Tibial artery (tissue), 4 donors: ENCODE measurements at regions not wholly inside any gene's neighbourhood (a gene's known extent, or its start where the extent isn't known, plus 50 kb on each side); places are given as distances from the start of the nearest gene placed in this dataset.

Experiments used
- DNase-seq, 2 donors: peaks; one replicate each; pipeline ENCODE4 v3.0.0-alpha.2; 2019
- H3K27ac ChIP-seq, 2 donors: fragments of 200-600 bp; sonication (generic) in 1 of 2; 1 replicate in 1 of 2; 2 replicates in 1 of 2; pipeline ENCODE4 v1.5.1; 2018 to 2019; ENCODE audit warnings: mild to moderate bottlenecking in 1 of 2
- H3K27me3 ChIP-seq, 2 donors: fragments of 200-600 bp; sonication (generic) in 1 of 2; one replicate each; pipeline versions ENCODE4 v1.5.1 to v1.6.0; 2016 to 2019
- H3K36me3 ChIP-seq, 3 donors: fragments of 200-600 bp; sonication (generic) in 2 of 3; one replicate each; pipeline ENCODE4 v1.5.1; 2016 to 2019; ENCODE audit warnings: mild to moderate bottlenecking in 2 of 3
- H3K4me1 ChIP-seq, 4 donors: fragments of 200-600 bp; sonication (generic) in 2 of 4; 1 replicate in 3 of 4; 2 replicates in 1 of 4; pipeline ENCODE4 v1.5.1; 2016 to 2019
- H3K4me3 ChIP-seq, 2 donors: fragments of 200-600 bp; sonication (generic) in 1 of 2; 1 replicate in 1 of 2; 2 replicates in 1 of 2; pipeline ENCODE4 v1.5.1; 2018 to 2019; ENCODE audit warnings: mild to moderate bottlenecking in 2 of 2
- H3K9me3 ChIP-seq, 3 donors: fragments of 200-600 bp; sonication (generic) in 1 of 3; one replicate each; pipeline ENCODE4 v1.5.1; 2016 to 2019
- intact Hi-C: fragments of 100-400 bp; cut with DNase I; formaldehyde crosslinking; loops from one replicate; pipeline ENCODE4 v1.15.0; 2023; ENCODE audit warnings: low total_unique reads
- TF ChIP-seq, protein P1 (sequence below), 2 experiments: fragments of 200-600 bp in 1 of 2; fragments of 450-650 bp in 1 of 2; IDR thresholded peaks; one replicate each; pipeline ENCODE4 v1.5.1; 2017 to 2019; ENCODE audit warnings: antibody characterized with exemption in 2 of 2, mild to moderate bottlenecking in 1 of 2, moderate library complexity in 1 of 2

DNA sequence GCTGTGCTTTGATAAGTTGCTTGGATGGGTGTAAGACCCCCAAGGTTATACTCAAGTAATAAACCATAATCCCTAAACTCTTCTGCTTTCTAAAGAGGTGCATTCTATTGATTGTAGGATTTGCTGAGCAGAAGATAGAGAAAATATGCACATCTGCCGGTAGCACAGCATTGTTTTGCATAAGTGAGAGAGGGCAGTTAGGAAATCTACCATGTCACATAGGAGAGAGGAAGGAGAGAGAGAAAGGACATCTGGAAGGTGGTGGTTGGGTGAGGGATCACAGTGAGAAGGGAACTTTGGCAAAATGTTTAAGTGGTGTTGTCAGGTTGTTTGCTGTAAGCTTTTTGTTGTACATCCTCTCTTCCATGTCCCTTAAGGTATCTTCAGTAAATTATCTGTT lies 73.6 kb upstream of the BDNF start:
- TF ChIP-seq, protein P1, sequence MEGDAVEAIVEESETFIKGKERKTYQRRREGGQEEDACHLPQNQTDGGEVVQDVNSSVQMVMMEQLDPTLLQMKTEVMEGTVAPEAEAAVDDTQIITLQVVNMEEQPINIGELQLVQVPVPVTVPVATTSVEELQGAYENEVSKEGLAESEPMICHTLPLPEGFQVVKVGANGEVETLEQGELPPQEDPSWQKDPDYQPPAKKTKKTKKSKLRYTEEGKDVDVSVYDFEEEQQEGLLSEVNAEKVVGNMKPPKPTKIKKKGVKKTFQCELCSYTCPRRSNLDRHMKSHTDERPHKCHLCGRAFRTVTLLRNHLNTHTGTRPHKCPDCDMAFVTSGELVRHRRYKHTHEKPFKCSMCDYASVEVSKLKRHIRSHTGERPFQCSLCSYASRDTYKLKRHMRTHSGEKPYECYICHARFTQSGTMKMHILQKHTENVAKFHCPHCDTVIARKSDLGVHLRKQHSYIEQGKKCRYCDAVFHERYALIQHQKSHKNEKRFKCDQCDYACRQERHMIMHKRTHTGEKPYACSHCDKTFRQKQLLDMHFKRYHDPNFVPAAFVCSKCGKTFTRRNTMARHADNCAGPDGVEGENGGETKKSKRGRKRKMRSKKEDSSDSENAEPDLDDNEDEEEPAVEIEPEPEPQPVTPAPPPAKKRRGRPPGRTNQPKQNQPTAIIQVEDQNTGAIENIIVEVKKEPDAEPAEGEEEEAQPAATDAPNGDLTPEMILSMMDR (IDR thresholded peaks at IDR 0.05), result no peak
- intact Hi-C loops, result no loop called here
- no peaks in the 10 kb centered on the region for H3K36me3 ChIP-seq
- H3K27me3 ChIP-seq, result no peaks in the 10 kb centered on the region
- no peak overlapping the region for H3K27ac ChIP-seq
- DNase-seq, result no peak
- no peak overlapping the region for H3K4me3 ChIP-seq
- no peaks in the 10 kb centered on the region for H3K4me1 ChIP-seq
- no peaks in the 10 kb centered on the region for H3K9me3 ChIP-seq

DNA sequence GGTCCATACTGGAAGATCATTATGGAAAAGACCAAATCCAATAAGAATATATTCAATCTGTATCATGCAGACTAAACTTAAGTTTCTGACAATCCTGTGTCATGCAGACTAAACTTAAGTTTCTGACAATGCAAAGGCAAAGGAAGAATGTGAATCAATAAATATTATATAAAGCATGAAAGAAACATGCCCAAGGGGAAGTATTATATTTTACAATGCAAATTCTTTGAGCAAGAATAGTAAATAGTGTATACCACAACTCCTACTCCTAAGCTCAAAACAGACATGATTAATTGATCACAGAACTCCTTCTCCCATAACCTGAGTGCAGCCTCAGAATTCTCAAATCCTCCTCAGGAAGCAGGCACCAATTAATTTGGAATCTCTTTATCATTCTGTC lies 71.3 kb upstream of the BDNF start:
- Histone ChIP-seq H3K9me3 (no peaks in the 10 kb centered on the region), H3K4me1 (no peaks in the 10 kb centered on the region), H3K4me3 (no peak overlapping the region), H3K27ac (no peak overlapping the region), H3K36me3 (no peaks in the 10 kb centered on the region), H3K27me3 (no peaks in the 10 kb centered on the region)
- DNase-seq, result no peak
- TF ChIP-seq, protein P1 (IDR thresholded peaks at IDR 0.05), result no peak
- intact Hi-C loops, result no loop called here

DNA sequence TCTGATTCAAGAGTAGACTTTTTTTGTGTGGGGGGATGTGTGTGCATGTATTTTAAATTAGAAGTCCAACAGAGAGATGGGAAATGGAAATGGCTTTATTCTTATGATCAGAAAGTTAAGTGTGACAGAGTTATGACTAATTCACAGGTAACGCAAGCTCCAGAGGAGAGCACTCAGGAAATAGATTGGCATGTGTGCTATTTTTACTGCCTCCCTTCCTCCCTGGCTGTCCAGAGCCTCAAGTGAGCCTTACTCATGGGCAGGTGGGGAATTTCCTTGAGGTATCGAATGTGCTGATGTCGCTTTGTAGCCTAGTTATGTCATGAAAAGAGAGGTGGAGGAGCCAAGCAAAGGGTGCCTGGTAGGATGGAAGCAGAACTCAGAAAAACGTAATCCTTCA lies 70.3 kb upstream of the BDNF start:
- DNase-seq, result no peak
- H3K9me3 ChIP-seq, result no peaks in the 10 kb centered on the region
- no peaks in the 10 kb centered on the region for H3K36me3 ChIP-seq
- no peaks in the 10 kb centered on the region for H3K4me1 ChIP-seq
- H3K27ac ChIP-seq, result no peak overlapping the region
- intact Hi-C loops, result no loop called here
- no peaks in the 10 kb centered on the region for H3K27me3 ChIP-seq
- TF ChIP-seq, protein P1 (IDR thresholded peaks at IDR 0.05), result no peak
- no peak overlapping the region for H3K4me3 ChIP-seq

DNA sequence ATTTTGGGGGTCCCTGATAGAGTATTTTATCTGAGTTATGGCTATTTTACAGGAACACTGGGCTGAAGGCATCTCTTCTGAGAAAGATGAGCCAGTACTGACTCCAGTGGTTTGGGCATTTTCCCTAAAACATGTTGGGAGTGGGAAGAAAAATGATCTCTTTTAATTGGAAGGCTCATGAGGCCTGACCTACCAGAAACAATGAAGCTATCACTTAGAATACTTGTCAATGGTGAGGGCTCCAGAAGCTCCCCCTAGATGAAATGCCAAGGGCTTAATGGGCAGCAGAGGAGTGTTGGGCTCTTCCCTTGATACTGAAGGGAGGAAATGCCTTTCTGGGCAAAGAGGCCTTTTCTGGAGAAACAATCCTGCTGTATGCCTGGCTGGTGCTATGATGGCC lies 63.5 kb upstream of the BDNF start:
- no peak for DNase-seq
- H3K27me3 ChIP-seq, result no peaks in the 10 kb centered on the region
- TF ChIP-seq, protein P1 (IDR thresholded peaks at IDR 0.05), result no peak
- H3K4me1 ChIP-seq, result no peaks in the 10 kb centered on the region
- intact Hi-C loops, result no loop called here
- no peaks in the 10 kb centered on the region for H3K36me3 ChIP-seq
- H3K27ac ChIP-seq, result no peak overlapping the region
- H3K4me3 ChIP-seq, result no peak overlapping the region
- H3K9me3 ChIP-seq, result no peaks in the 10 kb centered on the region

DNA sequence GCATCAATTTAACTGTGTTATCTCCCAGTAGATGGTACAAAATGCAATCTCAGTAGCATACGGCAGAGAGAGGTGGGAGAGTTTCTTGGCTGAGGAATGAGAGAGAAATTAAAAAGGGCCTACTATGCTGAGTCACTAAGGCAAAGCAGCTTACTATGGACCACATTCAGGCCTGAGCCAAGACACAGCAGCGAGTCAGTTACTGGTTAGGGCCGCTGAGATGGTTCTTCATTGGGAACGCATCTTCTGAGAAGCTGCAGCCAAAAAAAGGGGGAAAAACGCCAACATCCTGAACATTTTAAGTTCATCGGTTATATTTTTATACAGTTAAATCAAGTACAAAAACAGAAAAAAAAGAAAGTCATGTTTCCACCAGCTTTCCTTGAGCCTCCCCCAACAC lies 61.1 kb upstream of the BDNF start:
- no peaks in the 10 kb centered on the region for H3K27me3 ChIP-seq
- no peak overlapping the region for H3K27ac ChIP-seq
- TF ChIP-seq, protein P1 (IDR thresholded peaks at IDR 0.05), result no peak
- no peaks in the 10 kb centered on the region for H3K4me1 ChIP-seq
- H3K36me3 ChIP-seq, result no peaks in the 10 kb centered on the region
- no peak for DNase-seq
- intact Hi-C loops, result no loop called here
- H3K9me3 ChIP-seq, result no peaks in the 10 kb centered on the region
- H3K4me3 ChIP-seq, result no peak overlapping the region

DNA sequence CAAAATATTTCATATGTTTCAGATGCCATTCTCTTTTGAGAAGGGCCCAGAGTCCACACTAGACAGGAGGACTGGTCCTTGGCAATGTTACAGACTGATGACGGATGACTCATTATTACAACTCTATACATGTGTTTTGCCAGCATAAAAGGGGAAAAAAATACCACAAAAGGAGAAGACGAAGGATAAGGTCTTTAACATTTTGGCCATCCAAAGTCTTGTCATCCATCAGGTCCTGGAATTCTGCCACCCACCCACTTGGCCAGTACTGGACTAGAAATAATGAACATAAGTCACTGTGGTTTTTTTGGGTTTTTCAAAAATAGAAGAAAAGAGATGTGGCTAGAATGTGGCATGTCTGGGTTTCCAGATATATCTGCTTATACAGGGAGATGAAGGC lies 57.7 kb upstream of the BDNF start:
- DNase-seq, result no peak
- Histone ChIP-seq H3K9me3 (no peaks in the 10 kb centered on the region), H3K4me1 (no peaks in the 10 kb centered on the region), H3K36me3 (no peaks in the 10 kb centered on the region), H3K27me3 (no peaks in the 10 kb centered on the region), H3K27ac (no peak overlapping the region), H3K4me3 (no peak overlapping the region)
- intact Hi-C loops, result no loop called here
- TF ChIP-seq, protein P1 (IDR thresholded peaks at IDR 0.05), result no peak
